ENCODE measurements at regions not wholly inside any gene's neighbourhood (a gene's known extent, or its start where the extent isn't known, plus 50 kb on each side); places are given as distances from the start of the nearest gene placed in this dataset.

DNA sequence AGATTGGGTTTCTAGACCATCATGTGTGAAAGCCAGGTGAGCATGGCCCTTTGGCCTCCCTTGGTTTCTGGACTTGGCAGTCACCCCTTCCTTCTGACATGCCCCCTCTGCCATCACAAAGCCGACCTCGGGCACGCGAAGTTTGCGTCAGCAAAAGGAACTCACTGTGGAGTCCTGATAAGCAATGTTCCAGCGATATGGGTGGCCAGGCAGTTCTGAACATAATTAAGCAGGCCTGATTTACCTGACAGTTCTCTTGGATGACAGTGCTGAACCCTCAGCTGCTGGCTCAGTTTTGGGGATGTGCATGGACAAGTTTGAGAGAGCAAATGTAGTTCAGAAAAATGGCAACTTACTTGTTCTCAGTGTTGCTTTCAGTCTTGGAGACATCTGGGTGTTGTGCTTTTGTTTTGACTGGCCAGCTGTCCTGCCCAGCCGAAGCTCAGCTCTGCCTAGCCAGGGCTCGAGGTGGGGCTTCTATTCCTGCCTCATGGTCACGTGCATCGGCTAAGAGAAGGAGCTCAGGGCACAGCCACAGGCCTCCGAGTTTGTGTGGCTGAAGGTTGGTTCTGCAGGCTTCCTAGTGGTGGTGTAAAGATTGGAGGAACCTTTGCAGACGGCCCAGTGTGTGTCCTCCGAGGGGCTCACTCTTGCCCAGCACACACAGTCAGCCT is 78.3 kb downstream of the CLDN34 start:
- H3F3A ChIP-seq (ENCODE audit: low read depth) = no peaks in the 10 kb centered on the region
- Mint-ChIP-seq H3K4me3 (no peak overlapping the region), H3K27me3 (ENCODE audit: insufficient read depth, low read depth) (peaks cover 3% of the 10 kb centered on the region), H3K27ac (no peak overlapping the region), H3K36me3 (peaks cover 8% of the 10 kb centered on the region), H3K4me1 (peaks cover 16% of the 10 kb centered on the region), H3K9me3 (peaks cover 31% of the 10 kb centered on the region)
- DNase-seq (ENCODE audit: low spot score) = no peak
- H3K4me3 ChIP-seq = no peak overlapping the region
- no peaks in the 10 kb centered on the region for H3K9me3 ChIP-seq (ENCODE audit: low read depth)
- H3K27me3 ChIP-seq = no peaks in the 10 kb centered on the region
- H3K9ac ChIP-seq = no peak overlapping the region
- H3K4me1 ChIP-seq = peaks cover 16% of the 10 kb centered on the region
- no peak overlapping the region for H3K27ac ChIP-seq
- H4K20me1 ChIP-seq (ENCODE audit: low read depth) = peaks cover 26% of the 10 kb centered on the region
- H3K36me3 ChIP-seq = no peaks in the 10 kb centered on the region
- no peak overlapping the region for H3K4me2 ChIP-seq
- H2AFZ ChIP-seq (replicated peaks) = no peak overlapping the region
- TF ChIP-seq EZH2phosphoT487 (IDR thresholded peaks at IDR 0.05) = no peak
- TF ChIP-seq EZH2 (IDR thresholded peaks at IDR 0.05) = no peak
- TF ChIP-seq, protein P1, sequence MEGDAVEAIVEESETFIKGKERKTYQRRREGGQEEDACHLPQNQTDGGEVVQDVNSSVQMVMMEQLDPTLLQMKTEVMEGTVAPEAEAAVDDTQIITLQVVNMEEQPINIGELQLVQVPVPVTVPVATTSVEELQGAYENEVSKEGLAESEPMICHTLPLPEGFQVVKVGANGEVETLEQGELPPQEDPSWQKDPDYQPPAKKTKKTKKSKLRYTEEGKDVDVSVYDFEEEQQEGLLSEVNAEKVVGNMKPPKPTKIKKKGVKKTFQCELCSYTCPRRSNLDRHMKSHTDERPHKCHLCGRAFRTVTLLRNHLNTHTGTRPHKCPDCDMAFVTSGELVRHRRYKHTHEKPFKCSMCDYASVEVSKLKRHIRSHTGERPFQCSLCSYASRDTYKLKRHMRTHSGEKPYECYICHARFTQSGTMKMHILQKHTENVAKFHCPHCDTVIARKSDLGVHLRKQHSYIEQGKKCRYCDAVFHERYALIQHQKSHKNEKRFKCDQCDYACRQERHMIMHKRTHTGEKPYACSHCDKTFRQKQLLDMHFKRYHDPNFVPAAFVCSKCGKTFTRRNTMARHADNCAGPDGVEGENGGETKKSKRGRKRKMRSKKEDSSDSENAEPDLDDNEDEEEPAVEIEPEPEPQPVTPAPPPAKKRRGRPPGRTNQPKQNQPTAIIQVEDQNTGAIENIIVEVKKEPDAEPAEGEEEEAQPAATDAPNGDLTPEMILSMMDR (IDR thresholded peaks at IDR 0.05) = no peak
- H3K79me2 ChIP-seq (ENCODE audit: low read depth) = peaks cover 11% of the 10 kb centered on the region

GRCh38 chrX:10047133-10047532 is 80.0 kb downstream of the CLDN34 start:
- H3K4me3 Mint-ChIP-seq = no peak overlapping the region
- Histone ChIP-seq H3K4me1 (peaks cover 16% of the 10 kb centered on the region), H3K27ac (no peak overlapping the region), H3K9me3 (ENCODE audit: low read depth) (no peaks in the 10 kb centered on the region), H3K9ac (no peak overlapping the region), H3K27me3 (no peaks in the 10 kb centered on the region), H4K20me1 (ENCODE audit: low read depth) (peaks cover 18% of the 10 kb centered on the region), H3K36me3 (no peaks in the 10 kb centered on the region), H3K79me2 (ENCODE audit: low read depth) (peaks cover 21% of the 10 kb centered on the region), H2AFZ (replicated peaks) (no peak overlapping the region), H3K4me2 (no peak overlapping the region), H3F3A (ENCODE audit: low read depth) (no peaks in the 10 kb centered on the region), H3K4me3 (no peak overlapping the region)
- H3K9me3 Mint-ChIP-seq = peaks cover 35% of the 10 kb centered on the region
- TF ChIP-seq, protein P1 (IDR thresholded peaks at IDR 0.05) = no peak
- TF ChIP-seq EZH2phosphoT487 (IDR thresholded peaks at IDR 0.05) = no peak
- TF ChIP-seq EZH2 (IDR thresholded peaks at IDR 0.05) = no peak
- H3K4me1 Mint-ChIP-seq = peaks cover 10% of the 10 kb centered on the region
- no peak for DNase-seq (ENCODE audit: low spot score)
- no peak overlapping the region for H3K27ac Mint-ChIP-seq
- H3K27me3 Mint-ChIP-seq (ENCODE audit: insufficient read depth, low read depth) = no peaks in the 10 kb centered on the region
- peaks cover 9% of the 10 kb centered on the region for H3K36me3 Mint-ChIP-seq

GRCh38 chrX:10047631-10048030 is 80.5 kb downstream of the CLDN34 start:
- peaks cover 18% of the 10 kb centered on the region for H4K20me1 ChIP-seq (ENCODE audit: low read depth)
- DNase-seq (ENCODE audit: low spot score) = peak; percentile 15
- no peaks in the 10 kb centered on the region for H3F3A ChIP-seq (ENCODE audit: low read depth)
- Mint-ChIP-seq H3K4me3 (no peak overlapping the region), H3K36me3 (peaks cover 9% of the 10 kb centered on the region), H3K27ac (peak overlapping the region; percentile 64), H3K4me1 (peaks cover 10% of the 10 kb centered on the region), H3K27me3 (ENCODE audit: insufficient read depth, low read depth) (no peaks in the 10 kb centered on the region), H3K9me3 (peaks cover 34% of the 10 kb centered on the region)
- no peaks in the 10 kb centered on the region for H3K9me3 ChIP-seq (ENCODE audit: low read depth)
- no peak overlapping the region for H3K9ac ChIP-seq
- peaks cover 22% of the 10 kb centered on the region for H3K79me2 ChIP-seq (ENCODE audit: low read depth)
- H3K27ac ChIP-seq = no peak overlapping the region
- TF ChIP-seq, protein P1 (IDR thresholded peaks at IDR 0.05) = no peak
- H3K36me3 ChIP-seq = no peaks in the 10 kb centered on the region
- no peak overlapping the region for H3K4me3 ChIP-seq
- no peaks in the 10 kb centered on the region for H3K27me3 ChIP-seq
- H3K4me1 ChIP-seq = peaks cover 16% of the 10 kb centered on the region
- peak overlapping the region; percentile 49 for H3K4me2 ChIP-seq
- no peak overlapping the region for H2AFZ ChIP-seq (replicated peaks)
